IMR-90 (cell line): ENCODE measurements at regions not wholly inside any gene's neighbourhood (a gene's known extent, or its start where the extent isn't known, plus 50 kb on each side); places are given as distances from the start of the nearest gene placed in this dataset.

Experiments used
- ATAC-seq: fragments of 200-7000 bp; cut with Tn5 transposase; 2 replicates; pipeline ENCODE4 v1.9.1; 2020; ENCODE audit warnings: low read depth, mild to moderate bottlenecking, moderate library complexity
- BruUV-seq: library from RNA; stranded (reverse); fragments of 400-500 nt; replicated peaks from 2 replicates; lab custom pipeline; 2021; lab: Mats Ljungman, UMichigan
- CTCF ChIA-PET: fragments of 300-600 bp; formaldehyde crosslinking; extraction: SDS; loops from one replicate; lab custom pipeline; 2021; ENCODE audit warnings: antibody characterized with exemption; lab: Yijun Ruan, JAX
- POLR2A ChIA-PET: fragments of 300-600 bp; sonication (Branson Sonifier 250); formaldehyde crosslinking; loops from one replicate; lab custom pipeline; 2022; ENCODE audit warnings: antibody characterized with exemption; ENCODE audit not compliant: unreplicated experiment; lab: Charles Lee
- DNase-seq: peaks from one replicate; pipeline ENCODE4 v3.0.0; 2013
- H2AFZ ChIP-seq: replicated peaks from 2 replicates; pipeline ENCODE3; 2013; ENCODE audit warnings: low read length, mild to moderate bottlenecking; ENCODE audit not compliant: poor library complexity
- H2AK5ac ChIP-seq: 2 replicates; pipeline ENCODE4 v1.6.1; 2013; ENCODE audit warnings: low read depth, low read length, inconsistent platforms
- H2AK9ac ChIP-seq: replicated peaks from 2 replicates; pipeline ENCODE3; 2013; ENCODE audit warnings: mild to moderate bottlenecking, low read depth, low read length, moderate library complexity; ENCODE audit not compliant: poor library complexity
- H2BK120ac ChIP-seq: 2 replicates; pipeline ENCODE4 v1.6.1; 2013; ENCODE audit warnings: low read depth, low read length, inconsistent platforms
- H2BK15ac ChIP-seq: 3 replicates; pipeline ENCODE4 v1.6.1; 2013; ENCODE audit warnings: low read depth, low read length, inconsistent platforms
- H2BK20ac ChIP-seq: 2 replicates; pipeline ENCODE4 v1.6.1; 2013; ENCODE audit warnings: low read depth, mild to moderate bottlenecking, inconsistent platforms, low read length, moderate library complexity
- H2BK5ac ChIP-seq: 2 replicates; pipeline ENCODE4 v1.6.1; 2013; ENCODE audit warnings: mild to moderate bottlenecking, low read depth, low read length, inconsistent platforms; ENCODE audit not compliant: poor library complexity, severe bottlenecking
- H3K14ac ChIP-seq: replicated peaks from 2 replicates; pipeline ENCODE4 v1.6.1; 2013; ENCODE audit warnings: low read depth, low read length, inconsistent platforms
- H3K18ac ChIP-seq: 2 replicates; pipeline ENCODE4 v1.6.1; 2013; ENCODE audit warnings: low read depth, low read length, control low read depth
- H3K23ac ChIP-seq: 2 replicates; pipeline ENCODE4 v1.6.1; 2013; ENCODE audit warnings: low read depth, low read length, inconsistent platforms
- H3K27ac ChIP-seq: 2 replicates; pipeline ENCODE4 v1.5.1; 2013; ENCODE audit warnings: mild to moderate bottlenecking, control low read depth, low read length; ENCODE audit not compliant: insufficient read depth
- H3K27me3 ChIP-seq: 2 replicates; pipeline ENCODE4 v1.6.1; 2013; ENCODE audit warnings: low read length; ENCODE audit not compliant: control insufficient read depth, insufficient read depth
- H3K36me3 ChIP-seq: 2 replicates; pipeline ENCODE4 v1.6.1; 2013; ENCODE audit warnings: low read length, mixed read lengths; ENCODE audit not compliant: control insufficient read depth, insufficient read depth
- H3K4ac ChIP-seq: 2 replicates; pipeline ENCODE4 v1.6.1; 2013; ENCODE audit warnings: low read depth, low read length, inconsistent platforms
- H3K4me1 ChIP-seq: 2 replicates; pipeline ENCODE4 v1.6.1; 2013; ENCODE audit warnings: low read length, mixed read lengths; ENCODE audit not compliant: control insufficient read depth, insufficient read depth
- H3K4me2 ChIP-seq: 2 replicates; pipeline ENCODE4 v1.6.1; 2013; ENCODE audit warnings: low read depth, mild to moderate bottlenecking, control low read depth, low read length, moderate library complexity
- H3K4me3 ChIP-seq: 2 replicates; pipeline ENCODE4 v1.5.1; 2013; ENCODE audit warnings: low read depth, mild to moderate bottlenecking, control low read depth, low read length, moderate library complexity; ENCODE audit not compliant: insufficient read depth
- H3K56ac ChIP-seq: 2 replicates; pipeline ENCODE4 v1.6.1; 2013; ENCODE audit warnings: low read length, inconsistent platforms; ENCODE audit not compliant: insufficient read depth; ENCODE audit errors: extremely low read depth
- H3K79me1 ChIP-seq, 2 experiments: 2 replicates each; pipeline ENCODE4 v1.6.1; 2013; ENCODE audit warnings: low read length in 2 of 2, inconsistent platforms in 1 of 2, low read depth in 1 of 2
- H3K9ac ChIP-seq: 2 replicates; pipeline ENCODE4 v1.6.1; 2013; ENCODE audit warnings: low read depth, low read length, control low read depth
- H3K9me1 ChIP-seq: 2 replicates; pipeline ENCODE4 v1.6.1; 2013; ENCODE audit warnings: low read length, inconsistent platforms; ENCODE audit not compliant: insufficient read depth
- H3K9me3 ChIP-seq: 2 replicates; pipeline ENCODE4 v1.6.1; 2013; ENCODE audit warnings: low read length; ENCODE audit not compliant: control insufficient read depth, insufficient read depth
- H4K20me1 ChIP-seq: 2 replicates; pipeline ENCODE4 v1.6.1; 2013; ENCODE audit warnings: low read length, inconsistent platforms; ENCODE audit not compliant: insufficient read depth
- H4K5ac ChIP-seq: 2 replicates; pipeline ENCODE4 v1.6.1; 2013; ENCODE audit warnings: mild to moderate bottlenecking, low read depth, low read length, control low read depth
- H4K8ac ChIP-seq, 2 experiments: 2 replicates each; pipeline ENCODE4 v1.6.1; 2013; ENCODE audit warnings: low read depth in 2 of 2, low read length in 2 of 2, control low read depth in 1 of 2, inconsistent platforms in 1 of 2
- H4K91ac ChIP-seq: 2 replicates; pipeline ENCODE4 v1.6.1; 2013; ENCODE audit warnings: low read depth, low read length, inconsistent platforms; ENCODE audit not compliant: insufficient read depth
- BHLHE40 ChIP-seq: fragments of 150-350 bp; IDR thresholded peaks from 2 replicates; pipeline ENCODE4 v1.6.1; 2016; ENCODE audit warnings: mild to moderate bottlenecking, low read depth, low read length
- CEBPB ChIP-seq: IDR thresholded peaks from 2 replicates; pipeline ENCODE4 v1.6.1; 2012; ENCODE audit warnings: low read depth, low read length, improper control_type of control experiment
- CHD1 ChIP-seq: IDR thresholded peaks from 2 replicates; pipeline ENCODE4 v1.6.1; 2012; ENCODE audit warnings: low read depth, low read length, improper control_type of control experiment
- FOS ChIP-seq: fragments of 150-350 bp; IDR thresholded peaks from 2 replicates; pipeline ENCODE4 v1.6.1; 2016; ENCODE audit warnings: low read depth, low read length
- MAFK ChIP-seq: IDR thresholded peaks from 2 replicates; pipeline ENCODE4 v1.6.1; 2012; ENCODE audit warnings: low read depth, low read length, improper control_type of control experiment
- MAZ ChIP-seq: IDR thresholded peaks from 2 replicates; pipeline ENCODE4 v1.6.1; 2012; ENCODE audit warnings: low read depth, mild to moderate bottlenecking, low read length, improper control_type of control experiment, moderate library complexity, borderline replicate concordance
- MXI1 ChIP-seq: IDR thresholded peaks from 2 replicates; pipeline ENCODE4 v1.6.1; 2012; ENCODE audit warnings: low read depth, mild to moderate bottlenecking, low read length, moderate library complexity, borderline replicate concordance
- NFE2L2 ChIP-seq: fragments of 150-350 bp; IDR thresholded peaks from 2 replicates; pipeline ENCODE4 v1.6.1; 2016; ENCODE audit warnings: low read depth, mild to moderate bottlenecking, low read length
- POLR2A ChIP-seq: IDR thresholded peaks from 2 replicates; pipeline ENCODE4 v1.6.1; 2012; ENCODE audit warnings: mild to moderate bottlenecking, low read depth, low read length
- RAD21 ChIP-seq: IDR thresholded peaks from 2 replicates; pipeline ENCODE4 v1.6.1; 2012; ENCODE audit warnings: low read length, improper control_type of control experiment
- RCOR1 ChIP-seq: IDR thresholded peaks from 2 replicates; pipeline ENCODE4 v1.6.1; 2012; ENCODE audit warnings: mild to moderate bottlenecking, low read length, improper control_type of control experiment; ENCODE audit not compliant: insufficient replicate concordance
- RFX5 ChIP-seq: IDR thresholded peaks from 2 replicates; pipeline ENCODE4 v1.8.0; 2012; ENCODE audit warnings: low read depth, mild to moderate bottlenecking, low read length, moderate library complexity
- SMC3 ChIP-seq: fragments of 150-350 bp; IDR thresholded peaks from 2 replicates; pipeline ENCODE4 v1.6.1; 2016; ENCODE audit warnings: low read depth, mild to moderate bottlenecking, antibody characterized with exemption, low read length, moderate library complexity
- WGBS, 2 experiments: methylation state at CpG; one replicate each; pipeline versions ENCODE4 v1.1.5 to v1.1.7; 2013; ENCODE audit warnings: missing lambda C conversion rate in 2 of 2; ENCODE audit not compliant: insufficient read length in 1 of 2; ENCODE audit errors: extremely low coverage in 2 of 2; 5-methylcytosine and 5-hydroxymethylcytosine counted together
- dilution Hi-C: fragments of 300-500 bp; cut with HindIII; formaldehyde crosslinking; loops from one replicate; pipeline ENCODE4 v1.14.3; 2018; ENCODE audit warnings: low sequenced_read_pairs; ENCODE audit not compliant: unreplicated experiment
- in situ Hi-C: fragments of 300-500 bp; cut with MboI; formaldehyde crosslinking; loops from 3 replicates; pipeline ENCODE4 v1.14.3; 2019; ENCODE audit warnings: low sequenced_read_pairs, inconsistent platforms, mixed read lengths
- intact Hi-C: fragments of 100-400 bp; cut with micrococcal nuclease; formaldehyde crosslinking; loops from 2 replicates; pipeline ENCODE4 v1.10.0; 2022
- TF ChIP-seq, protein P1 (sequence below): conservative IDR thresholded peaks from 2 replicates; pipeline ENCODE4 v1.5.1; 2012; ENCODE audit warnings: mild to moderate bottlenecking, low read depth, low read length, improper control_type of control experiment
- TF ChIP-seq, protein P2 (sequence below): fragments of 150-350 bp; IDR thresholded peaks from 2 replicates; pipeline ENCODE4 v1.6.1; 2017; ENCODE audit warnings: mild to moderate bottlenecking, antibody characterized with exemption, low read length, low read depth
- TF ChIP-seq, protein P3 (sequence below): fragments of 150-350 bp; IDR thresholded peaks from 2 replicates; pipeline ENCODE4 v1.6.1; 2016; ENCODE audit warnings: low read depth, mild to moderate bottlenecking, low read length, moderate library complexity, borderline replicate concordance

DNA sequence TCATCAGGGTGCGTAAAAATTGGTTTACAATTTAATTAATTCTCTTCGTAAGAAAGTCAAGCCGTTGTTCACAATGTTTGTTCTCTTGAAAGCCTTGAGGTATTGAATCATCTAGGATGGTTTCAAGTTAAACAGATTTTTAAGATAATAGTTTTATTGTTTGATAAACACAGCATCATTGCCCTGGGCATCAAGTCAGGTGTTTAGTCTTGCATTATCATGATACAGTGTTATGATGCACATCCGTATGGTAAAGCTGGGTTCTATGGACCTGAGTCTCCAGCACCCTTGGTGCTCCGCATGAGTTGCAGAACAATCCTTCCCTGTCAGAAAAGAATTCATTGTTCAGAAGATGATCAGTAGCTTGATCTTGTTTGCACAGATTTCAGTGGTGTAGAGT, 359.5 kb downstream of the LMO4 start:
- H2BK20ac ChIP-seq = no peak overlapping the region
- intact Hi-C loops (no loop called here), dilution Hi-C loops (no loop called here), in situ Hi-C loops (loop anchor here (10.0 kb wide), 1 partner anchor 257 kb away; no protein-coding TSS in a partner anchor)
- no peaks in the 10 kb centered on the region; the same call in 1 of the 2 replicates for H3K9me1 ChIP-seq
- TF ChIP-seq FOS (no peak), NFE2L2 (no peak), MAZ (no peak), MXI1 (no peak), SMC3 (no peak), RCOR1 (no peak), CEBPB (no peak), POLR2A (no peak), MAFK (no peak), RFX5 (no peak), CHD1 (no peak), BHLHE40 (no peak), RAD21 (no peak)
- TF ChIP-seq, protein P1, sequence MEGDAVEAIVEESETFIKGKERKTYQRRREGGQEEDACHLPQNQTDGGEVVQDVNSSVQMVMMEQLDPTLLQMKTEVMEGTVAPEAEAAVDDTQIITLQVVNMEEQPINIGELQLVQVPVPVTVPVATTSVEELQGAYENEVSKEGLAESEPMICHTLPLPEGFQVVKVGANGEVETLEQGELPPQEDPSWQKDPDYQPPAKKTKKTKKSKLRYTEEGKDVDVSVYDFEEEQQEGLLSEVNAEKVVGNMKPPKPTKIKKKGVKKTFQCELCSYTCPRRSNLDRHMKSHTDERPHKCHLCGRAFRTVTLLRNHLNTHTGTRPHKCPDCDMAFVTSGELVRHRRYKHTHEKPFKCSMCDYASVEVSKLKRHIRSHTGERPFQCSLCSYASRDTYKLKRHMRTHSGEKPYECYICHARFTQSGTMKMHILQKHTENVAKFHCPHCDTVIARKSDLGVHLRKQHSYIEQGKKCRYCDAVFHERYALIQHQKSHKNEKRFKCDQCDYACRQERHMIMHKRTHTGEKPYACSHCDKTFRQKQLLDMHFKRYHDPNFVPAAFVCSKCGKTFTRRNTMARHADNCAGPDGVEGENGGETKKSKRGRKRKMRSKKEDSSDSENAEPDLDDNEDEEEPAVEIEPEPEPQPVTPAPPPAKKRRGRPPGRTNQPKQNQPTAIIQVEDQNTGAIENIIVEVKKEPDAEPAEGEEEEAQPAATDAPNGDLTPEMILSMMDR = no peak
- TF ChIP-seq, protein P2, sequence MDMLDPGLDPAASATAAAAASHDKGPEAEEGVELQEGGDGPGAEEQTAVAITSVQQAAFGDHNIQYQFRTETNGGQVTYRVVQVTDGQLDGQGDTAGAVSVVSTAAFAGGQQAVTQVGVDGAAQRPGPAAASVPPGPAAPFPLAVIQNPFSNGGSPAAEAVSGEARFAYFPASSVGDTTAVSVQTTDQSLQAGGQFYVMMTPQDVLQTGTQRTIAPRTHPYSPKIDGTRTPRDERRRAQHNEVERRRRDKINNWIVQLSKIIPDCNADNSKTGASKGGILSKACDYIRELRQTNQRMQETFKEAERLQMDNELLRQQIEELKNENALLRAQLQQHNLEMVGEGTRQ = no peak
- TF ChIP-seq, protein P3, sequence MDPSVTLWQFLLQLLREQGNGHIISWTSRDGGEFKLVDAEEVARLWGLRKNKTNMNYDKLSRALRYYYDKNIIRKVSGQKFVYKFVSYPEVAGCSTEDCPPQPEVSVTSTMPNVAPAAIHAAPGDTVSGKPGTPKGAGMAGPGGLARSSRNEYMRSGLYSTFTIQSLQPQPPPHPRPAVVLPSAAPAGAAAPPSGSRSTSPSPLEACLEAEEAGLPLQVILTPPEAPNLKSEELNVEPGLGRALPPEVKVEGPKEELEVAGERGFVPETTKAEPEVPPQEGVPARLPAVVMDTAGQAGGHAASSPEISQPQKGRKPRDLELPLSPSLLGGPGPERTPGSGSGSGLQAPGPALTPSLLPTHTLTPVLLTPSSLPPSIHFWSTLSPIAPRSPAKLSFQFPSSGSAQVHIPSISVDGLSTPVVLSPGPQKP = no peak
- H3K4ac ChIP-seq = no peak overlapping the region
- H3K36me3 ChIP-seq = no peaks in the 10 kb centered on the region
- H2BK120ac ChIP-seq = no peak overlapping the region
- H2BK15ac ChIP-seq = no peak overlapping the region
- BruUV-seq = no TSS peak
- no peak overlapping the region for H2AK5ac ChIP-seq
- H3K14ac ChIP-seq = no peak overlapping the region
- no peak overlapping the region for H4K91ac ChIP-seq
- H3K27ac ChIP-seq = no peak overlapping the region
- H4K5ac ChIP-seq = no peak overlapping the region
- ATAC-seq (no peak), DNase-seq (no peak)
- H2AFZ ChIP-seq = no peak overlapping the region
- no peak overlapping the region for H3K9ac ChIP-seq
- ChIA-PET POLR2A (no interaction called here), CTCF (no interaction called here)
- no peak overlapping the region for H3K18ac ChIP-seq
- H3K56ac ChIP-seq = no peak overlapping the region
- no peak overlapping the region for H4K8ac ChIP-seq
- H3K4me2 ChIP-seq = no peak overlapping the region
- H4K20me1 ChIP-seq = no peaks in the 10 kb centered on the region
- WGBS, 2 experiments = 100% methylated on average over 2 of the region's 5 CpGs; no CpG with 5 or more reads in 1 of the 2 experiments
- H2BK5ac ChIP-seq = no peak overlapping the region
- H2AK9ac ChIP-seq = no peak overlapping the region
- no peaks in the 10 kb centered on the region for H3K9me3 ChIP-seq
- no peak overlapping the region for H3K23ac ChIP-seq
- H3K4me1 ChIP-seq = peaks cover 10% of the 10 kb centered on the region
- no peaks in the 10 kb centered on the region for H3K79me1 ChIP-seq
- H3K4me3 ChIP-seq = no peak overlapping the region
- no peaks in the 10 kb centered on the region for H3K27me3 ChIP-seq
